Mesenchymal stem cell (in vitro differentiated cells and primary cell): ENCODE measurements at regions not wholly inside any gene's neighbourhood (a gene's known extent, or its start where the extent isn't known, plus 50 kb on each side); places are given as distances from the start of the nearest gene placed in this dataset.
"Not testable (repeated sequence)": the region's sequence is repeated elsewhere in the genome, so short reads cannot be mapped to it uniquely, and the experiment has no call there.

Experiments used
- DNase-seq: peaks from one replicate; pipeline ENCODE4 v3.0.0-alpha.2; 2013
- H2AFZ ChIP-seq: one replicate; pipeline ENCODE4 v1.6.1; 2013; ENCODE audit warnings: low read depth, mild to moderate bottlenecking, control low read depth, inconsistent platforms, low read length, moderate library complexity
- H2AK5ac ChIP-seq: 2 replicates; pipeline ENCODE4 v1.6.1; 2013; ENCODE audit warnings: low read length, moderate library complexity, mild to moderate bottlenecking, inconsistent platforms; ENCODE audit not compliant: severe bottlenecking
- H2BK120ac ChIP-seq: one replicate; pipeline ENCODE4 v1.6.1; 2013; ENCODE audit warnings: low read depth, mild to moderate bottlenecking, inconsistent platforms, low read length, moderate library complexity
- H2BK12ac ChIP-seq, 2 experiments: one replicate each; pipeline ENCODE4 v1.6.1; 2013; ENCODE audit warnings: inconsistent platforms in 2 of 2, low read length in 2 of 2, mild to moderate bottlenecking in 2 of 2, moderate library complexity in 2 of 2, control low read depth in 1 of 2
- H2BK15ac ChIP-seq: one replicate; pipeline ENCODE4 v1.6.1; 2013; ENCODE audit warnings: mild to moderate bottlenecking, low read depth, inconsistent platforms; ENCODE audit not compliant: poor library complexity, severe bottlenecking
- H2BK5ac ChIP-seq: 2 replicates; pipeline ENCODE4 v1.6.1; 2013; ENCODE audit warnings: low read depth, mild to moderate bottlenecking, low read length, control low read depth, inconsistent platforms; ENCODE audit not compliant: poor library complexity, severe bottlenecking
- H3K14ac ChIP-seq, 2 experiments: one replicate each; pipeline ENCODE4 v1.6.1; 2013; ENCODE audit warnings: inconsistent platforms in 2 of 2, low read length in 2 of 2, control low read depth in 1 of 2, mild to moderate bottlenecking in 1 of 2, moderate library complexity in 1 of 2
- H3K18ac ChIP-seq, 2 experiments: one replicate each; pipeline ENCODE4 v1.6.1; 2013; ENCODE audit warnings: inconsistent platforms in 2 of 2, low read length in 2 of 2, control low read depth in 1 of 2, low read depth in 1 of 2, mild to moderate bottlenecking in 1 of 2
- H3K23ac ChIP-seq, 2 experiments: one replicate each; pipeline ENCODE4 v1.6.1; 2013; ENCODE audit warnings: inconsistent platforms in 2 of 2, low read length in 2 of 2, mild to moderate bottlenecking in 2 of 2, moderate library complexity in 2 of 2, control low read depth in 1 of 2
- H3K27ac ChIP-seq: 2 replicates; pipeline ENCODE4 v1.5.1; 2013; ENCODE audit warnings: mild to moderate bottlenecking, moderate library complexity, low read length, control low read depth, inconsistent platforms; ENCODE audit not compliant: poor library complexity, severe bottlenecking
- H3K27me3 ChIP-seq, 2 experiments: 2 replicates each; pipeline versions ENCODE4 v1.6.1 to v1.7.0; 2013; ENCODE audit warnings: low read length in 2 of 2, mild to moderate bottlenecking in 2 of 2, moderate library complexity in 2 of 2, control low read depth in 1 of 2, inconsistent platforms in 1 of 2; ENCODE audit not compliant: control insufficient read depth in 1 of 2, insufficient read depth in 1 of 2
- H3K36me3 ChIP-seq, 2 experiments: 2 replicates each; pipeline versions ENCODE4 v1.6.1 to v1.7.0; 2013; ENCODE audit warnings: low read length in 2 of 2, control low read depth in 1 of 2, inconsistent platforms in 1 of 2, low read depth in 1 of 2, mild to moderate bottlenecking in 1 of 2; ENCODE audit not compliant: insufficient read depth in 2 of 2, control insufficient read depth in 1 of 2
- H3K4ac ChIP-seq, 2 experiments: one replicate each; pipeline ENCODE4 v1.6.1; 2013; ENCODE audit warnings: inconsistent platforms in 2 of 2, low read length in 2 of 2, mild to moderate bottlenecking in 2 of 2, moderate library complexity in 2 of 2, control low read depth in 1 of 2, low read depth in 1 of 2
- H3K4me1 ChIP-seq: 2 replicates; pipeline ENCODE4 v1.6.1; 2013; ENCODE audit warnings: low read depth, low read length, control low read depth; ENCODE audit not compliant: control insufficient read depth, insufficient read depth
- H3K4me2 ChIP-seq: 2 replicates; pipeline ENCODE4 v1.6.1; 2013; ENCODE audit warnings: low read length, mild to moderate bottlenecking, inconsistent platforms; ENCODE audit not compliant: poor library complexity, severe bottlenecking
- H3K4me3 ChIP-seq, 2 experiments: 2 replicates each; pipeline versions ENCODE4 v1.5.1 to v1.7.0; 2013; ENCODE audit warnings: low read length in 2 of 2, mild to moderate bottlenecking in 2 of 2, control low read depth in 1 of 2, low read depth in 1 of 2; ENCODE audit not compliant: insufficient read depth in 1 of 2
- H3K79me1 ChIP-seq: replicated peaks from 2 replicates; pipeline ENCODE4 v1.6.1; 2013; ENCODE audit warnings: mild to moderate bottlenecking, control low read depth, low read length, inconsistent platforms; ENCODE audit not compliant: poor library complexity, severe bottlenecking
- H3K9ac ChIP-seq: 2 replicates; pipeline ENCODE4 v1.7.0; 2013; ENCODE audit warnings: mild to moderate bottlenecking, low read length, moderate library complexity
- H3K9me3 ChIP-seq: 2 replicates; pipeline ENCODE4 v1.7.0; 2013; ENCODE audit warnings: mild to moderate bottlenecking, low read length; ENCODE audit not compliant: control insufficient read depth
- H4K8ac ChIP-seq: one replicate; pipeline ENCODE4 v1.6.1; 2013; ENCODE audit warnings: inconsistent platforms, mild to moderate bottlenecking, low read length, moderate library complexity
- H4K91ac ChIP-seq: one replicate; pipeline ENCODE4 v1.6.1; 2013; ENCODE audit warnings: mild to moderate bottlenecking, low read length, inconsistent platforms
- WGBS: methylation state at CpG from one replicate; pipeline ENCODE4 v1.1.7; 2013; ENCODE audit warnings: mixed read lengths; 5-methylcytosine and 5-hydroxymethylcytosine counted together

- not testable (repeated sequence) for H3K23ac ChIP-seq, H3K9me3 ChIP-seq, H3K18ac ChIP-seq, H3K4me2 ChIP-seq, H4K8ac ChIP-seq, H3K27ac ChIP-seq, H3K4me3 ChIP-seq, H3K14ac ChIP-seq, H3K79me1 ChIP-seq, H4K91ac ChIP-seq, H2AFZ ChIP-seq, H3K4me1 ChIP-seq, H2BK12ac ChIP-seq, DNase-seq, H2AK5ac ChIP-seq, H2BK5ac ChIP-seq, H3K4ac ChIP-seq, H2BK15ac ChIP-seq, H3K9ac ChIP-seq, H3K36me3 ChIP-seq, H3K27me3 ChIP-seq, H2BK120ac ChIP-seq
- 79% methylated on average over 1 of the region's 2 CpGs for whole genome bisulfite sequencing
Observed at GRCh38 chr6:150500568-150500967, 99.1 kb upstream of the PLEKHG1 start.

GRCh38 chr6:150503041-150503440, 96.6 kb upstream of the PLEKHG1 start:
- no peak overlapping the region for H2BK15ac ChIP-seq
- H3K36me3 ChIP-seq, result no peaks in the 10 kb centered on the region
- no peaks in the 10 kb centered on the region for H3K79me1 ChIP-seq
- H3K9me3 ChIP-seq, result no peaks in the 10 kb centered on the region
- no peak overlapping the region for H3K4me2 ChIP-seq
- no peak overlapping the region for H2BK5ac ChIP-seq
- no peak overlapping the region for H3K27ac ChIP-seq
- no peak overlapping the region for H3K4me3 ChIP-seq
- H2AFZ ChIP-seq, result no peak overlapping the region
- no peak overlapping the region for H2BK12ac ChIP-seq
- H3K27me3 ChIP-seq, result no peaks in the 10 kb centered on the region
- H3K14ac ChIP-seq, result no peak overlapping the region
- H3K4ac ChIP-seq, result no peak overlapping the region
- no peak overlapping the region for H4K8ac ChIP-seq
- no peak overlapping the region for H3K9ac ChIP-seq
- no peaks in the 10 kb centered on the region for H3K4me1 ChIP-seq
- no peak overlapping the region for H4K91ac ChIP-seq
- no peak overlapping the region for H2AK5ac ChIP-seq
- WGBS, result 100% methylated on average over 1 of the region's 1 CpG
- H2BK120ac ChIP-seq, result no peak overlapping the region
- no peak overlapping the region for H3K18ac ChIP-seq
- no peak overlapping the region for H3K23ac ChIP-seq
- DNase-seq, result no peak

GRCh38 chr6:150503586-150504339, 95.9 kb upstream of the PLEKHG1 start:
- H3K4me3 ChIP-seq, result no peak overlapping the region
- WGBS, result 84% methylated on average over 7 of the region's 7 CpGs
- H2BK12ac ChIP-seq, result no peak overlapping the region

GRCh38 chr6:150507361-150507760, 92.3 kb upstream of the PLEKHG1 start:
- H2BK12ac ChIP-seq, H3K4me1 ChIP-seq, H3K4ac ChIP-seq, H3K9me3 ChIP-seq, H2BK120ac ChIP-seq, DNase-seq, H3K14ac ChIP-seq, H3K18ac ChIP-seq, H3K4me3 ChIP-seq, H3K36me3 ChIP-seq, H2BK15ac ChIP-seq, H3K9ac ChIP-seq, H3K23ac ChIP-seq, H4K8ac ChIP-seq, H2BK5ac ChIP-seq, H3K27me3 ChIP-seq, H4K91ac ChIP-seq, H2AFZ ChIP-seq, H2AK5ac ChIP-seq, H3K4me2 ChIP-seq, H3K79me1 ChIP-seq, H3K27ac ChIP-seq: not testable (repeated sequence)
- 95% methylated on average over 30 of the region's 35 CpGs for WGBS

More at GRCh38 chr6:150503586-150504339, 95.9 kb upstream of the PLEKHG1 start:
- Histone ChIP-seq H3K27me3 (no peaks in the 10 kb centered on the region), H3K4ac (no peak overlapping the region), H3K9ac (no peak overlapping the region), H3K27ac (no peak overlapping the region), H4K91ac (no peak overlapping the region), H2AFZ (no peak overlapping the region), H4K8ac (no peak overlapping the region), H3K36me3 (no peaks in the 10 kb centered on the region), H2BK15ac (no peak overlapping the region), H3K4me1 (no peaks in the 10 kb centered on the region), H3K79me1 (no peaks in the 10 kb centered on the region), H2BK5ac (no peak overlapping the region), H3K9me3 (no peaks in the 10 kb centered on the region), H3K23ac (no peak overlapping the region), H3K18ac (no peak overlapping the region), H3K4me2 (no peak overlapping the region), H3K14ac (no peak overlapping the region), H2BK120ac (no peak overlapping the region), H2AK5ac (no peak overlapping the region)
- no peak for DNase-seq
